ENCODE measurements at regions not wholly inside any gene's neighbourhood (a gene's known extent, or its start where the extent isn't known, plus 50 kb on each side); places are given as distances from the start of the nearest gene placed in this dataset.

DNA sequence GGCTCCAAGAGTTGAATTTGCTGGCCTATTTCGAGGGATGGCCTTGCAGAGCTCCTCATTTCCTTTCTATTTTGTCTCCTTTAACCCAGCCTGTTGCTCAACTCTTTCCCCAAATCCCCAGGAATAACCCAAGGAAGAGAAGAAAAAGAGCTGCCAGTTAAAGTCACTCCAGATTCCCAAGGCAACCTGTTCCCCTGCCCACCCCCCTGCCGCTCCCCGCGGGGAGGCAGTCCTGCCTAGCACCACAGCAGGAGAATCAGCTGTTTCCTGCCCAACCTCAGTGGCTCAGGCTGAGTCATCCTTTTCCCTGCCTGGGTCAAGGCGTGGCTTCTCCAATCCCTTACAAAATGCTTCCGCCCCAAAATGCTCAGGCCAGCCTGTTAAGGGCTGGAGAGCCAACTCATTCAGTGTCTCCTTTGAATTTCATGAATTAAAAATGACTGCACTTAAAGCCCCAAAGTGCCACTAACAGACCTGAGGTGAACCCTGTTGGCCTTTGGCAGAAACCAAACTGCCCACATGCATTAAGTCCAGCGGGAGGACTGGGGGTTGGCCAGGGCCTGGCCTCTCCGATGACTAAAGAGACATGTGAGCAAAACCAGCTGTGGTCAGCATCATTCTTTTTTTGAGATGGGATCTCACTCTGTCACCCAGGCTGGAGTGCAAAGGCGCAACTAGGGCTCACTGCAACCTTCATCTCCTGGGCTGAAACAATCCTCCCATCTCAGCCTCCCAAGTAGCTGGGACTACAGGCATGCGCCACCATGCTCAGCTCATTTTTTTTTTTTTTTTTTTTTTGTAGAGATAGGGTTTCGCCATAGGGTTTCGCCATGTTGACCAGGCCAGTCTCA is 83.2 kb upstream of the KIF5B start (continued):
- TF ChIP-seq, protein P1, sequence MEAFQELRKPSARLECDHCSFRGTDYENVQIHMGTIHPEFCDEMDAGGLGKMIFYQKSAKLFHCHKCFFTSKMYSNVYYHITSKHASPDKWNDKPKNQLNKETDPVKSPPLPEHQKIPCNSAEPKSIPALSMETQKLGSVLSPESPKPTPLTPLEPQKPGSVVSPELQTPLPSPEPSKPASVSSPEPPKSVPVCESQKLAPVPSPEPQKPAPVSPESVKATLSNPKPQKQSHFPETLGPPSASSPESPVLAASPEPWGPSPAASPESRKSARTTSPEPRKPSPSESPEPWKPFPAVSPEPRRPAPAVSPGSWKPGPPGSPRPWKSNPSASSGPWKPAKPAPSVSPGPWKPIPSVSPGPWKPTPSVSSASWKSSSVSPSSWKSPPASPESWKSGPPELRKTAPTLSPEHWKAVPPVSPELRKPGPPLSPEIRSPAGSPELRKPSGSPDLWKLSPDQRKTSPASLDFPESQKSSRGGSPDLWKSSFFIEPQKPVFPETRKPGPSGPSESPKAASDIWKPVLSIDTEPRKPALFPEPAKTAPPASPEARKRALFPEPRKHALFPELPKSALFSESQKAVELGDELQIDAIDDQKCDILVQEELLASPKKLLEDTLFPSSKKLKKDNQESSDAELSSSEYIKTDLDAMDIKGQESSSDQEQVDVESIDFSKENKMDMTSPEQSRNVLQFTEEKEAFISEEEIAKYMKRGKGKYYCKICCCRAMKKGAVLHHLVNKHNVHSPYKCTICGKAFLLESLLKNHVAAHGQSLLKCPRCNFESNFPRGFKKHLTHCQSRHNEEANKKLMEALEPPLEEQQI (IDR thresholded peaks at IDR 0.05) = no peak
- no peak for TF ChIP-seq ZNF589 (CRISPR knock-in tag; IDR thresholded peaks at IDR 0.05; ENCODE audit: low read depth)
- peak; percentile 87 for TF ChIP-seq MAFG (tag; conservative IDR thresholded peaks at IDR 0.05)
- TF ChIP-seq LEF1 (IDR thresholded peaks at IDR 0.05) = peak; percentile 63; the same call in 1 of the 2 replicates
- TF ChIP-seq RBM17 (IDR thresholded peaks at IDR 0.05; ENCODE audit: borderline replicate concordance, low read depth, low read length) = no peak
- TF ChIP-seq POU5F1 (IDR thresholded peaks at IDR 0.05; ENCODE audit: borderline replicate concordance, low read depth, low read length, partially characterized antibody) = no peak
- no peak for TF ChIP-seq ZNF77 (CRISPR knock-in tag; IDR thresholded peaks at IDR 0.05)
- TF ChIP-seq SREBF2 (CRISPR knock-in tag; IDR thresholded peaks at IDR 0.05) = no peak
- TF ChIP-seq, protein P2, sequence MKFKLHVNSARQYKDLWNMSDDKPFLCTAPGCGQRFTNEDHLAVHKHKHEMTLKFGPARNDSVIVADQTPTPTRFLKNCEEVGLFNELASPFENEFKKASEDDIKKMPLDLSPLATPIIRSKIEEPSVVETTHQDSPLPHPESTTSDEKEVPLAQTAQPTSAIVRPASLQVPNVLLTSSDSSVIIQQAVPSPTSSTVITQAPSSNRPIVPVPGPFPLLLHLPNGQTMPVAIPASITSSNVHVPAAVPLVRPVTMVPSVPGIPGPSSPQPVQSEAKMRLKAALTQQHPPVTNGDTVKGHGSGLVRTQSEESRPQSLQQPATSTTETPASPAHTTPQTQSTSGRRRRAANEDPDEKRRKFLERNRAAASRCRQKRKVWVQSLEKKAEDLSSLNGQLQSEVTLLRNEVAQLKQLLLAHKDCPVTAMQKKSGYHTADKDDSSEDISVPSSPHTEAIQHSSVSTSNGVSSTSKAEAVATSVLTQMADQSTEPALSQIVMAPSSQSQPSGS (CRISPR knock-in tag; IDR thresholded peaks at IDR 0.05) = no peak
- TF ChIP-seq RNF2 (IDR thresholded peaks at IDR 0.05) = 0 out of 2 replicates have a peak, but pooled peaks have one; percentile 38
- TF ChIP-seq, protein P3, sequence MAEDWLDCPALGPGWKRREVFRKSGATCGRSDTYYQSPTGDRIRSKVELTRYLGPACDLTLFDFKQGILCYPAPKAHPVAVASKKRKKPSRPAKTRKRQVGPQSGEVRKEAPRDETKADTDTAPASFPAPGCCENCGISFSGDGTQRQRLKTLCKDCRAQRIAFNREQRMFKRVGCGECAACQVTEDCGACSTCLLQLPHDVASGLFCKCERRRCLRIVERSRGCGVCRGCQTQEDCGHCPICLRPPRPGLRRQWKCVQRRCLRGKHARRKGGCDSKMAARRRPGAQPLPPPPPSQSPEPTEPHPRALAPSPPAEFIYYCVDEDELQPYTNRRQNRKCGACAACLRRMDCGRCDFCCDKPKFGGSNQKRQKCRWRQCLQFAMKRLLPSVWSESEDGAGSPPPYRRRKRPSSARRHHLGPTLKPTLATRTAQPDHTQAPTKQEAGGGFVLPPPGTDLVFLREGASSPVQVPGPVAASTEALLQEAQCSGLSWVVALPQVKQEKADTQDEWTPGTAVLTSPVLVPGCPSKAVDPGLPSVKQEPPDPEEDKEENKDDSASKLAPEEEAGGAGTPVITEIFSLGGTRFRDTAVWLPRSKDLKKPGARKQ (CRISPR knock-in tag; IDR thresholded peaks at IDR 0.05) = no peak
- no peak for TF ChIP-seq RBM25 (IDR thresholded peaks at IDR 0.05; ENCODE audit: low read depth, low read length, severe bottlenecking)
- TF ChIP-seq GTF2A2 (tag; IDR thresholded peaks at IDR 0.05) = peak; percentile 65; the same call in 1 of the 2 replicates
- TF ChIP-seq ZC3H4 (CRISPR knock-in tag; IDR thresholded peaks at IDR 0.05; ENCODE audit: borderline replicate concordance) = no peak
- peak; percentile 71 for TF ChIP-seq ZNF175 (CRISPR knock-in tag; IDR thresholded peaks at IDR 0.05; ENCODE audit: low read depth)
- peak; percentile 89 for TF ChIP-seq DPF2 (IDR thresholded peaks at IDR 0.05)
- peak; percentile 56 for TF ChIP-seq MAFF (IDR thresholded peaks at IDR 0.05; ENCODE audit: low read length)
- 0 out of 2 replicates have a peak, but pooled peaks have one; percentile 37 for TF ChIP-seq KLF13 (tag; IDR thresholded peaks at IDR 0.05; ENCODE audit: borderline replicate concordance, low read depth)
- no peak for TF ChIP-seq TAL1 (IDR thresholded peaks at IDR 0.05)
- no peak for TF ChIP-seq ADNP (tag; IDR thresholded peaks at IDR 0.05)
- TF ChIP-seq, protein P4, sequence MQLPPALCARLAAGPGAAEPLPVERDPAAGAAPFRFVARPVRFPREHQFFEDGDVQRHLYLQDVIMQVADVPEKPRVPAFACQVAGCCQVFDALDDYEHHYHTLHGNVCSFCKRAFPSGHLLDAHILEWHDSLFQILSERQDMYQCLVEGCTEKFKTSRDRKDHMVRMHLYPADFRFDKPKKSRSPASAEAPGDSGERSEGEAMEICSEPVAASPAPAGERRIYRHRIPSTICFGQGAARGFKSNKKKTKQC (CRISPR knock-in tag; IDR thresholded peaks at IDR 0.05) = no peak
- TF ChIP-seq GABPA (tag; conservative IDR thresholded peaks at IDR 0.05; ENCODE audit: low read depth) = peak; percentile 79
- TF ChIP-seq EP400 (IDR thresholded peaks at IDR 0.05) = peak; percentile 55

Data from K562 (cell line).